Smooth muscle cell (in vitro differentiated cells): ENCODE measurements at regions not wholly inside any gene's neighbourhood (a gene's known extent, or its start where the extent isn't known, plus 50 kb on each side); places are given as distances from the start of the nearest gene placed in this dataset.

Experiments
- DNase-seq: peaks from one replicate; lab custom pipeline; 2025; ENCODE audit not compliant: unreplicated experiment; lab: John Stamatoyannopoulos, UW
- H2AFZ ChIP-seq: fragments of 200-600 bp; sonication (generic); 2 replicates; pipeline ENCODE4 v1.6.0; 2016; ENCODE audit warnings: antibody characterized with exemption, low read depth, mild to moderate bottlenecking
- H3F3A ChIP-seq: fragments of 200-600 bp; sonication (generic); 2 replicates; pipeline ENCODE4 v1.6.0; 2017; ENCODE audit warnings: antibody characterized with exemption, low read depth
- H3K27ac ChIP-seq: fragments of 200-600 bp; sonication (generic); 2 replicates; pipeline ENCODE4 v1.5.1; 2016; ENCODE audit warnings: low read depth, mild to moderate bottlenecking
- H3K27me3 ChIP-seq: fragments of 200-600 bp; sonication (generic); 2 replicates; pipeline ENCODE4 v1.6.1; 2016; ENCODE audit warnings: low read depth, mild to moderate bottlenecking
- H3K36me3 ChIP-seq: fragments of 200-600 bp; sonication (generic); 2 replicates; pipeline ENCODE4 v1.5.1; 2016; ENCODE audit warnings: low read depth
- H3K4me1 ChIP-seq: fragments of 200-600 bp; sonication (generic); 2 replicates; pipeline ENCODE4 v1.5.1; 2016; ENCODE audit warnings: low read depth
- H3K4me2 ChIP-seq: fragments of 200-600 bp; sonication (generic); 2 replicates; pipeline ENCODE4 v1.6.0; 2016; ENCODE audit warnings: mild to moderate bottlenecking
- H3K4me3 ChIP-seq: fragments of 200-600 bp; sonication (generic); 2 replicates; pipeline ENCODE4 v1.5.1; 2016; ENCODE audit warnings: mild to moderate bottlenecking
- H3K79me2 ChIP-seq: fragments of 200-600 bp; sonication (generic); 2 replicates; pipeline ENCODE4 v1.6.0; 2016; ENCODE audit warnings: low read depth, mild to moderate bottlenecking
- H3K9ac ChIP-seq: fragments of 200-600 bp; sonication (generic); 2 replicates; pipeline ENCODE4 v1.6.0; 2016; ENCODE audit warnings: low read depth
- H3K9me3 ChIP-seq: fragments of 200-600 bp; sonication (generic); replicated peaks from 2 replicates; pipeline ENCODE4 v1.5.1; 2016; ENCODE audit warnings: low read depth
- H4K20me1 ChIP-seq: fragments of 200-600 bp; sonication (generic); 2 replicates; pipeline ENCODE4 v1.6.0; 2016; ENCODE audit warnings: low read depth
- WGBS: methylation state at CpG from one replicate; pipeline ENCODE4 v1.1.7; 2016; ENCODE audit warnings: low lambda C conversion rate; 5-methylcytosine and 5-hydroxymethylcytosine counted together
- TF ChIP-seq, protein P1 (sequence below): fragments of 200-600 bp; sonication (generic); IDR thresholded peaks from 2 replicates; pipeline ENCODE4 v1.5.1; 2017; ENCODE audit warnings: borderline replicate concordance, mild to moderate bottlenecking, antibody characterized with exemption; ENCODE audit not compliant: insufficient read depth, poor library complexity, severe bottlenecking

DNA sequence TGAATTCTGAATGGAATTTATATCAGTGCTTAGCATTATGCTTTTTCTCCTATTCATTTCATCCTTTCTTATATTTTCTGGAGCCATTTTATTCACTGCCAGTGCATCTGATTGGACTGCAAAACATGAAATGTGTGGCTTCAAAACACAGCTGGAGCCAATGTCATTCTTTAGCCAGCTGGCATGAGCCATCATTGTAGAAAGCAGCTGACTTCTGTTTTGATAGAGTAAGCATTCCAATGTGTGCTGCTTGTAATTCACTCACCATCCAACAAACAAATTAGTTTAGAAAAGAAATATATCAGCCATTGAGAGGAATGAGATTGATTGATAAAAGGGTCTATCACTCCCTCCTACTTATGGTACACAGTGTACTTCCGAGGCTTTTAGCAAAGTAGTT, 2616.0 kb downstream of the ARAP2 start:
- Histone ChIP-seq H3K9ac (no peak overlapping the region), H4K20me1 (no peaks in the 10 kb centered on the region), H3K27me3 (no peaks in the 10 kb centered on the region), H3F3A (no peaks in the 10 kb centered on the region), H3K79me2 (no peaks in the 10 kb centered on the region), H3K4me3 (no peak overlapping the region), H2AFZ (no peak overlapping the region), H3K36me3 (no peaks in the 10 kb centered on the region), H3K27ac (no peak overlapping the region), H3K4me2 (no peak overlapping the region), H3K9me3 (no peaks in the 10 kb centered on the region), H3K4me1 (no peaks in the 10 kb centered on the region)
- WGBS = 94% methylated on average over 1 of the region's 1 CpG
- DNase-seq = no peak
- TF ChIP-seq, protein P1, sequence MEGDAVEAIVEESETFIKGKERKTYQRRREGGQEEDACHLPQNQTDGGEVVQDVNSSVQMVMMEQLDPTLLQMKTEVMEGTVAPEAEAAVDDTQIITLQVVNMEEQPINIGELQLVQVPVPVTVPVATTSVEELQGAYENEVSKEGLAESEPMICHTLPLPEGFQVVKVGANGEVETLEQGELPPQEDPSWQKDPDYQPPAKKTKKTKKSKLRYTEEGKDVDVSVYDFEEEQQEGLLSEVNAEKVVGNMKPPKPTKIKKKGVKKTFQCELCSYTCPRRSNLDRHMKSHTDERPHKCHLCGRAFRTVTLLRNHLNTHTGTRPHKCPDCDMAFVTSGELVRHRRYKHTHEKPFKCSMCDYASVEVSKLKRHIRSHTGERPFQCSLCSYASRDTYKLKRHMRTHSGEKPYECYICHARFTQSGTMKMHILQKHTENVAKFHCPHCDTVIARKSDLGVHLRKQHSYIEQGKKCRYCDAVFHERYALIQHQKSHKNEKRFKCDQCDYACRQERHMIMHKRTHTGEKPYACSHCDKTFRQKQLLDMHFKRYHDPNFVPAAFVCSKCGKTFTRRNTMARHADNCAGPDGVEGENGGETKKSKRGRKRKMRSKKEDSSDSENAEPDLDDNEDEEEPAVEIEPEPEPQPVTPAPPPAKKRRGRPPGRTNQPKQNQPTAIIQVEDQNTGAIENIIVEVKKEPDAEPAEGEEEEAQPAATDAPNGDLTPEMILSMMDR = no peak

DNA sequence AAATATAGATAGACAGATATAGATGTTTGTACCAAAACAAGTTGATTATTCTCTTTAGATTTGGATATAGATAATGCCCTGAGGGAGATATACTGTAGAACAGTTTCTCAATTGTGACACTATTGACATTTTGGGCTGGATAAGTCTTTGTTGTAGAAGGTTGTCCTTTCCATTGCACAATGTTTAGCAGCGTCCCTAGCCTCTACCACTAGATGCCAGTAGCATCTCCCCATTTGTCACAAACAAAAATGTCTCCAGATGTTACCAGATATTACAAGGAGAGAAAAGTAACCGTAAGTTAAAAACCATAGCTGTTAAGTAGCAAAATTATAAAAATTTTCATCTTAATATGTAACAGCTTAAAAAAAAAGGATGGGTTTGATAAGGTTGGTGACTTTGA, 2595.3 kb downstream of the ARAP2 start:
- Histone ChIP-seq H3K27me3 (no peaks in the 10 kb centered on the region), H3K9ac (no peak overlapping the region), H3K9me3 (no peaks in the 10 kb centered on the region), H2AFZ (peak overlapping the region; percentile 78), H3K36me3 (no peaks in the 10 kb centered on the region), H4K20me1 (no peaks in the 10 kb centered on the region), H3F3A (no peaks in the 10 kb centered on the region), H3K4me1 (no peaks in the 10 kb centered on the region), H3K4me3 (no peak overlapping the region), H3K27ac (no peak overlapping the region), H3K4me2 (peak overlapping the region; percentile 49), H3K79me2 (no peaks in the 10 kb centered on the region)
- TF ChIP-seq, protein P1 = peak; percentile 64
- 38% methylated on average over 2 of the region's 2 CpGs for WGBS
- no peak for DNase-seq

DNA sequence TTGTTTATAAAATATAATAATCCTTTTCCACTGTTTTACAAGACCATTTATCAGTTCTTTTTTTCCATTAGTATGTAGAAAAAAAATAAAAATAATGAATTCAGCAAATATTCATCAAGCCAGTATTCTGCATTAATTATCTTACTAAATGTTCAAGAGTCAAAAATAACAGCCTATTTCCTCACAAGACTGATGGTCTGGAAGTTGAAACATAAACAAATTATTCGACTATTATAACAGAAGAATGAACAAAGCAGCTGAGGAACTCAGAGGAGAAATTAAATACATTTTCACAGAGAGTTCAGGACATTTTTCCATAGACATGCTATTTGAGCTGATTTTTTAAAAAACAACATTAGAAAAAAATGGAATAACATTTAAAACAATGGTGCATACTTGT, 2594.8 kb downstream of the ARAP2 start:
- H3K4me3 ChIP-seq = no peak overlapping the region
- H3K36me3 ChIP-seq = no peaks in the 10 kb centered on the region
- H3K79me2 ChIP-seq = no peaks in the 10 kb centered on the region
- H3K9me3 ChIP-seq = no peaks in the 10 kb centered on the region
- peak overlapping the region; percentile 78 for H2AFZ ChIP-seq
- no peaks in the 10 kb centered on the region for H3K4me1 ChIP-seq
- H3K27me3 ChIP-seq = no peaks in the 10 kb centered on the region
- no peak for DNase-seq
- H3K4me2 ChIP-seq = peak overlapping the region; percentile 49
- TF ChIP-seq, protein P1 = no peak
- no peak overlapping the region for H3K9ac ChIP-seq
- H3F3A ChIP-seq = no peaks in the 10 kb centered on the region
- WGBS = 49% methylated on average over 1 of the region's 1 CpG
- no peak overlapping the region for H3K27ac ChIP-seq
- H4K20me1 ChIP-seq = no peaks in the 10 kb centered on the region

DNA sequence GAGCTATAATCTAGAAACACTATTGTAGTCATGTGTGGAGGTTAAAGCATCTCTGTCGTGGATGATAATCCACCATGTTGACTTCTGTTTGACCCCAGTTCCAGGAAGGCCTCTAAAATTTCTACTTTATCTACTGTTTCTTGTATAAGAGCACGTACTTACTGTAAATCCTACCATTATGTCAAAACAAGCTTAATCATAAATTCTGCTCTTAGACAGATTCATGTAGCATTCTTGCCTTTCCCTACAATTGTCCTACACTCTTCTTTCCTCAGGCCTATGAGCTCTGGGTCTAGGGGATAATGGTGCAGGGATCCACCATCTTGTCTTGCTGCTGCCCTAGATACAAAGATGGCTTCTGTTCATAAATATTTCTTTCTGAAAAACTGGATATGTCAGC, 2594.3 kb downstream of the ARAP2 start:
- peak overlapping the region; percentile 78 for H2AFZ ChIP-seq
- H3K27ac ChIP-seq = no peak overlapping the region
- H3K9ac ChIP-seq = no peak overlapping the region
- H3K9me3 ChIP-seq = no peaks in the 10 kb centered on the region
- TF ChIP-seq, protein P1 = no peak
- no peak overlapping the region for H3K4me3 ChIP-seq
- H4K20me1 ChIP-seq = no peaks in the 10 kb centered on the region
- DNase-seq = no peak
- H3K4me1 ChIP-seq = no peaks in the 10 kb centered on the region
- no peaks in the 10 kb centered on the region for H3F3A ChIP-seq
- H3K36me3 ChIP-seq = no peaks in the 10 kb centered on the region
- no peaks in the 10 kb centered on the region for H3K27me3 ChIP-seq
- H3K4me2 ChIP-seq = no peak overlapping the region
- H3K79me2 ChIP-seq = no peaks in the 10 kb centered on the region
- 47% methylated on average over 2 of the region's 2 CpGs for WGBS
